SK-N-SH (cell line): ENCODE measurements at regions not wholly inside any gene's neighbourhood (a gene's known extent, or its start where the extent isn't known, plus 50 kb on each side); places are given as distances from the start of the nearest gene placed in this dataset.

Experiments
- CTCF ChIA-PET: fragments of 300-600, 350-600 bp; formaldehyde crosslinking; extraction: SDS; loops from one replicate; lab custom pipeline; 2021; lab: Yijun Ruan, JAX
- POLR2A ChIA-PET: fragments of 350-600 bp; sonication (Branson Sonifier 250); formaldehyde crosslinking; extraction: SDS; loops from one replicate; lab custom pipeline; 2020; ENCODE audit warnings: antibody characterized with exemption, inconsistent platforms; lab: Yijun Ruan, JAX
- DNase-seq: peaks from one replicate; pipeline ENCODE4 v3.0.0; 2012
- H2AFZ ChIP-seq: fragments of 200-600 bp; sonication (generic); 2 replicates; pipeline ENCODE4 v1.8.1; 2016; ENCODE audit warnings: antibody characterized with exemption, mild to moderate bottlenecking, low read depth
- H3F3A ChIP-seq: fragments of 200-600 bp; sonication (generic); replicated peaks from 2 replicates; pipeline ENCODE3; 2016; ENCODE audit warnings: antibody characterized with exemption, mild to moderate bottlenecking; ENCODE audit not compliant: insufficient read depth
- H3K27ac ChIP-seq, 2 experiments: fragments of 200-500 bp in 1 of 2; fragments of 200-600 bp in 1 of 2; sonication (Bioruptor generic) in 1 of 2; sonication (generic), shearing (Covaris generic) in 1 of 2; 2 replicates each; pipeline versions ENCODE4 v1.5.1 to v1.6.1; 2014 to 2016; ENCODE audit warnings: low read depth in 2 of 2, inconsistent platforms in 1 of 2, low read length in 1 of 2, mild to moderate bottlenecking in 1 of 2, mixed read lengths in 1 of 2
- H3K27me3 ChIP-seq: fragments of 200-600 bp; sonication (generic), shearing (Covaris generic); 2 replicates; pipeline ENCODE4 v1.6.1; 2016; ENCODE audit warnings: mixed run types; ENCODE audit not compliant: insufficient read depth
- H3K36me3 ChIP-seq, 2 experiments: fragments of 200-500 bp in 1 of 2; fragments of 200-600 bp in 1 of 2; sonication (Bioruptor generic) in 1 of 2; sonication (generic) in 1 of 2; replicated peaks in 1 of 2; 2 replicates each; pipeline versions ENCODE3 to v1.5.1; 2014 to 2016; ENCODE audit warnings: low read length in 1 of 2, mild to moderate bottlenecking in 1 of 2; ENCODE audit not compliant: insufficient read depth in 2 of 2, control insufficient read depth in 1 of 2
- H3K4me1 ChIP-seq, 2 experiments: fragments of 200-500 bp in 1 of 2; fragments of 200-600 bp in 1 of 2; sonication (Bioruptor generic) in 1 of 2; sonication (generic), shearing (Covaris generic) in 1 of 2; 2 replicates each; pipeline versions ENCODE4 v1.5.1 to v1.6.1; 2014 to 2016; ENCODE audit warnings: low read depth in 1 of 2, low read length in 1 of 2, mixed run types in 1 of 2; ENCODE audit not compliant: insufficient read depth in 2 of 2, control insufficient read depth in 1 of 2
- H3K4me2 ChIP-seq: fragments of 200-600 bp; sonication (generic), shearing (Covaris generic); 2 replicates; pipeline ENCODE4 v1.6.1; 2017; ENCODE audit warnings: mixed run types
- H3K4me3 ChIP-seq, 2 experiments: fragments of 200-500 bp in 1 of 2; fragments of 200-600 bp in 1 of 2; sonication (Bioruptor generic) in 1 of 2; sonication (generic), shearing (Covaris generic) in 1 of 2; 2 replicates each; pipeline versions ENCODE4 v1.5.1 to v1.8.1; 2014 to 2016; ENCODE audit warnings: low read depth in 2 of 2, inconsistent platforms in 1 of 2, low read length in 1 of 2, mild to moderate bottlenecking in 1 of 2, mixed read lengths in 1 of 2, moderate library complexity in 1 of 2
- H3K79me2 ChIP-seq: fragments of 200-600 bp; sonication (generic); 2 replicates; pipeline ENCODE4 v1.8.1; 2017; ENCODE audit warnings: mild to moderate bottlenecking; ENCODE audit not compliant: insufficient read depth
- H3K9ac ChIP-seq: fragments of 200-600 bp; sonication (generic); 2 replicates; pipeline ENCODE4 v1.6.1; 2017; ENCODE audit warnings: mixed run types
- H3K9me2 ChIP-seq: fragments of 200-600 bp; sonication (generic); 2 replicates; pipeline ENCODE4 v1.6.1; 2017; ENCODE audit warnings: mixed run types
- H3K9me3 ChIP-seq: fragments of 200-600 bp; sonication (generic); 2 replicates; pipeline ENCODE4 v1.6.1; 2017; ENCODE audit warnings: mixed run types, mild to moderate bottlenecking, moderate library complexity
- H4K20me1 ChIP-seq: fragments of 200-600 bp; sonication (generic); 2 replicates; pipeline ENCODE4 v1.6.1; 2017; ENCODE audit warnings: mild to moderate bottlenecking, mixed run types; ENCODE audit not compliant: insufficient read depth
- EP300 ChIP-seq, 2 experiments: IDR thresholded peaks; 2 replicates each; pipeline versions ENCODE4 v1.4.0 to v1.6.1; 2012; ENCODE audit warnings: borderline replicate concordance in 1 of 2, low read depth in 1 of 2, low read length in 1 of 2
- EZH2phosphoT487 ChIP-seq: fragments of 200-600 bp; sonication (generic); IDR thresholded peaks from 2 replicates; pipeline ENCODE4 v1.6.1; 2017; ENCODE audit warnings: low read depth, mixed run types, mild to moderate bottlenecking, antibody characterized with exemption, moderate library complexity, borderline replicate concordance
- FOSL2 ChIP-seq: IDR thresholded peaks from 2 replicates; pipeline ENCODE4 v1.4.0; 2012; ENCODE audit warnings: low read depth, mild to moderate bottlenecking, moderate library complexity, borderline replicate concordance
- FOXM1 ChIP-seq: IDR thresholded peaks from 2 replicates; pipeline ENCODE4 v1.4.0; 2012; ENCODE audit warnings: low read depth, mild to moderate bottlenecking
- GABPA ChIP-seq: IDR thresholded peaks from 2 replicates; pipeline ENCODE4 v1.4.0; 2012; ENCODE audit warnings: low read depth, mild to moderate bottlenecking
- MXI1 ChIP-seq: IDR thresholded peaks from 2 replicates; pipeline ENCODE4 v1.6.1; 2012; ENCODE audit warnings: mild to moderate bottlenecking, low read depth, low read length, improper control_type of control experiment
- RAD21 ChIP-seq: IDR thresholded peaks from 2 replicates; pipeline ENCODE4 v1.6.1; 2012; ENCODE audit warnings: mild to moderate bottlenecking, low read length
- RCOR1 ChIP-seq: fragments of 150-350 bp; IDR thresholded peaks from 2 replicates; pipeline ENCODE4 v1.6.1; 2017; ENCODE audit warnings: antibody characterized with exemption, low read length
- whole genome bisulfite sequencing: methylation state at CpG from one replicate; pipeline ENCODE4 v1.1.6; 2017; ENCODE audit warnings: low lambda C conversion rate; 5-methylcytosine and 5-hydroxymethylcytosine counted together
- TF ChIP-seq, protein P1 (sequence below): fragments of 150-350 bp; IDR thresholded peaks from 2 replicates; pipeline ENCODE4 v1.6.1; 2017; ENCODE audit warnings: antibody characterized with exemption, low read length, low read depth, borderline replicate concordance

DNA sequence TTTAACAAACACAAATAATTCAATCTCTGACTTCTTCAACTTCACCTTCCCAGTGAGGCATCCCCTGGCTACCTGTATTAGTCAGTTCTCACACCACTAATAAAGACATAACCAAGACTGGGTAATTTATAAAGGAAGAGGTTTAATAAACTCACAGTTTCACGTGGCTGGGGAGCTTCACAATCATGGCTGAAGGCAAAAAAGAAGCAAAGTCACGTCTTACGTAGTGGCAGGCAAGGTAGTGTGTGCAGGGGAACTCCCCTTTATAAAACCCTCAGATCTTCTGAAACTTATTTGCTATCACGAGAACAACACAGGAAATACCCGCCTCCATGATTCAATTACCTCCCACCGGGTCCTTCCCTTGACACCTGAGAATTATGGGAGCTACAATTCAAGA, 478.5 kb downstream of the ADGRL2 start:
- 27% methylated on average over 6 of the region's 6 CpGs for WGBS
- H3K4me1 ChIP-seq = no peaks in the 10 kb centered on the region
- no peak overlapping the region for H3K9ac ChIP-seq
- TF ChIP-seq, protein P1, sequence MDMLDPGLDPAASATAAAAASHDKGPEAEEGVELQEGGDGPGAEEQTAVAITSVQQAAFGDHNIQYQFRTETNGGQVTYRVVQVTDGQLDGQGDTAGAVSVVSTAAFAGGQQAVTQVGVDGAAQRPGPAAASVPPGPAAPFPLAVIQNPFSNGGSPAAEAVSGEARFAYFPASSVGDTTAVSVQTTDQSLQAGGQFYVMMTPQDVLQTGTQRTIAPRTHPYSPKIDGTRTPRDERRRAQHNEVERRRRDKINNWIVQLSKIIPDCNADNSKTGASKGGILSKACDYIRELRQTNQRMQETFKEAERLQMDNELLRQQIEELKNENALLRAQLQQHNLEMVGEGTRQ = no peak
- H3K9me3 ChIP-seq = no peaks in the 10 kb centered on the region
- no peak overlapping the region for H3K27ac ChIP-seq
- ChIA-PET CTCF (interaction anchor here (1.0 kb wide), 1 partner anchor 15 kb away, joined by 3 read pairs; no protein-coding TSS in a partner anchor), POLR2A (no interaction called here)
- no peak overlapping the region for H3K4me3 ChIP-seq
- DNase-seq = no peak
- no peaks in the 10 kb centered on the region for H4K20me1 ChIP-seq
- H3K4me2 ChIP-seq = no peak overlapping the region
- no peaks in the 10 kb centered on the region for H3F3A ChIP-seq
- H3K27me3 ChIP-seq = no peaks in the 10 kb centered on the region
- H3K36me3 ChIP-seq = no peaks in the 10 kb centered on the region
- H3K9me2 ChIP-seq = no peaks in the 10 kb centered on the region
- no peaks in the 10 kb centered on the region for H3K79me2 ChIP-seq
- no peak overlapping the region for H2AFZ ChIP-seq

DNA sequence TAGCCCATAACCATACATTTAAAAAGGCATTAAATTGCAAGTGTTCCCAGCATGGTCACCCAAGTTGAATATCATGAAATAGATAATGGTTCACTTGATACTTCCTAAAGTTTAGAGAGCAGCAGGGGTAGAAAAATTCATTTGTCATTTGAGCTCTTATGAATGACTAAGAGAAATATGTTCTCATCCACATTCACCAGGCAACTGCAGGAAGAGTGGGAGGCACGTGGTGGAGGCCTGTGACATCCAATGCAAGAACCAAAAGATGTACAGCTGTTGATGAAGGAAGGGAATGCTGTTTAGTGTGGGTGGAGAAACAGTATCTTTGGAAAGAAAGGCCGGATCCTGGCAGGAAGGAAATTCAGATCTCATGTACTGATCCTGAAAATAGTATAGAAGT, 473.1 kb downstream of the ADGRL2 start:
- Histone ChIP-seq H3F3A (no peaks in the 10 kb centered on the region), H2AFZ (no peak overlapping the region), H3K4me1 (no peaks in the 10 kb centered on the region), H3K9ac (no peak overlapping the region), H3K9me3 (no peaks in the 10 kb centered on the region), H3K36me3 (no peaks in the 10 kb centered on the region), H3K27ac (no peak overlapping the region), H4K20me1 (no peaks in the 10 kb centered on the region), H3K9me2 (no peaks in the 10 kb centered on the region), H3K4me3 (no peak overlapping the region), H3K4me2 (no peak overlapping the region), H3K27me3 (no peaks in the 10 kb centered on the region), H3K79me2 (no peaks in the 10 kb centered on the region)
- POLR2A ChIA-PET = no interaction called here
- WGBS = 20% methylated on average over 2 of the region's 2 CpGs
- CTCF ChIA-PET = no interaction called here
- TF ChIP-seq RAD21 (no peak), GABPA (no peak), FOSL2 (no peak)
- DNase-seq = no peak

DNA sequence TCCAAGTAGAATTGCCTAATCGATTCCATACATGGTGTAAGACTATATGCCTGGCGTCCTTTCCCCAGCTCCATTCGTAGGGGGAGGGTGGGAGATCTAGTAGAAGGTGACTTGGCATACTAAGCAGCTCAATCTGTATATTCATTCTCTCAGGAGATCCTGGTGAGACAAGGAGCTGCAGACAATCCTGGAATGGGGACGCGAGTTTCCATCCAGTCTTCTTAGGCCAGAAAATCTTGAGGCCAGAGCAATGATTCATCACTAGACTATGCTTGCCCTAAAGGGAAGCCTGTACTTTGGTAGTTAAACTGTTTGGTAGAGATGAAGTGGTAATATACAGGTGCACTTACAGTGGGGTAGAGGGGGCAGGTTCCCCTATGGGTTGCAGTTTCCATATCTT, 468.7 kb downstream of the ADGRL2 start:
- Histone ChIP-seq H3K79me2 (no peaks in the 10 kb centered on the region), H3K9me3 (no peaks in the 10 kb centered on the region), H3K27me3 (no peaks in the 10 kb centered on the region), H3K9ac (no peak overlapping the region), H3K4me1 (no peaks in the 10 kb centered on the region), H3F3A (no peaks in the 10 kb centered on the region), H3K36me3 (no peaks in the 10 kb centered on the region), H3K9me2 (no peaks in the 10 kb centered on the region), H2AFZ (no peak overlapping the region), H3K4me2 (no peak overlapping the region), H3K4me3 (no peak overlapping the region), H4K20me1 (no peaks in the 10 kb centered on the region), H3K27ac (no peak overlapping the region)
- ChIA-PET CTCF (no interaction called here), POLR2A (no interaction called here)
- TF ChIP-seq MXI1 = no peak
- no peak for TF ChIP-seq FOXM1
- TF ChIP-seq EP300 (IDR thresholded peaks at IDR 0.05; ENCODE audit: borderline replicate concordance in 1 of 2, low read depth in 1 of 2, low read length in 1 of 2) = no peak
- no peak for TF ChIP-seq EZH2phosphoT487
- no peak for TF ChIP-seq RCOR1
- TF ChIP-seq, protein P1 = no peak
- no peak for DNase-seq
- 68% methylated on average over 5 of the region's 5 CpGs for WGBS
